Naive thymus-derived CD8-positive, alpha-beta T cell (primary cell): ENCODE measurements at regions not wholly inside any gene's neighbourhood (a gene's known extent, or its start where the extent isn't known, plus 50 kb on each side); places are given as distances from the start of the nearest gene placed in this dataset.
"Not testable (repeated sequence)": the region's sequence is repeated elsewhere in the genome, so short reads cannot be mapped to it uniquely, and the experiment has no call there.

ENCODE experiments used
- ATAC-seq, 2 donors: fragments of 150-1000 bp; cut with Tn5 transposase in 1 of 2; sonication (Bioruptor Pico), chemical (Tn5 transposase) in 1 of 2; 1 replicate in 1 of 2; 2 replicates in 1 of 2; pipeline ENCODE4 v1.10.0; 2021; ENCODE audit warnings: mild to moderate bottlenecking in 2 of 2, moderate library complexity in 2 of 2
- POLR2A ChIA-PET: fragments of 350-600 bp; sonication (Branson Sonifier 250); formaldehyde crosslinking; loops from one replicate; lab custom pipeline; 2021; ENCODE audit warnings: antibody characterized with exemption; lab: Charles Lee
- DNase-seq, 10 donors: peaks; one replicate each; pipeline versions ENCODE4 v3.0.0 to v3.0.0-alpha.2; 2020 to 2022
- H3K27ac Mint-ChIP-seq, 10 donors: one replicate each; pipeline ENCODE4 v1.8.0; 2020 to 2022; ENCODE audit warnings: mild to moderate bottlenecking in 10 of 10, mixed read lengths in 10 of 10, moderate library complexity in 4 of 10, inconsistent platforms in 1 of 10
- H3K27me3 Mint-ChIP-seq, 5 donors: one replicate each; pipeline ENCODE4 v1.8.0; 2021 to 2022; ENCODE audit warnings: mixed read lengths in 5 of 5
- H3K36me3 Mint-ChIP-seq, 3 donors: one replicate each; pipeline ENCODE4 v1.8.0; 2020 to 2022; ENCODE audit warnings: mixed read lengths in 3 of 3, mild to moderate bottlenecking in 2 of 3, inconsistent platforms in 1 of 3
- H3K4me1 Mint-ChIP-seq, 4 donors: one replicate each; pipeline ENCODE4 v1.8.0; 2021 to 2022; ENCODE audit warnings: mixed read lengths in 4 of 4
- H3K4me3 Mint-ChIP-seq, 10 donors: one replicate each; pipeline ENCODE4 v1.8.0; 2020 to 2022; ENCODE audit warnings: mild to moderate bottlenecking in 10 of 10, mixed read lengths in 10 of 10, moderate library complexity in 6 of 10, inconsistent platforms in 1 of 10
- H3K9me3 Mint-ChIP-seq, 9 donors: one replicate each; pipeline ENCODE4 v1.8.0; 2020 to 2022; ENCODE audit warnings: mixed read lengths in 9 of 9, mild to moderate bottlenecking in 3 of 9, inconsistent platforms in 1 of 9, moderate library complexity in 1 of 9

DNA sequence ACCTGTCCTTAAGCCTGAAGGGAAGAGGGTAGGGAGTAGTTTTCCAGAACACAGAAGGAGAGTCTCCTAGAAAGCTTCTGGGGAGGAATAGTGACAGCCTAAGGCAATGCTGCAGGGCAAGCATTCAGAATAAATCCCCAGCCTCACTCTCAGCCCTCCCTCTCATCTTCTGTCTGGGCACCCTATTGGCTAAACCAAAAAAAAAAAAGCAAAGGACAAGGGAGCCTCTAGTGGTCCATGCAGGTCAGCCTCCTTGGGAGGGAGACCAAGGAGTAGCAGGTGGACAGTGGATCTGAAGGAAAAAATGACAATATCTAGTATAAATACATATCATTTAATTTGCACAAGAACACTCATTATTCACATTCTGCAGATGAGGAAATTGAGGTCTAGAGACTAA, 168.3 kb downstream of the HINT1 start:
- H3K4me1 Mint-ChIP-seq, H3K36me3 Mint-ChIP-seq, H3K4me3 Mint-ChIP-seq, DNase-seq, POLR2A ChIA-PET, ATAC-seq, H3K9me3 Mint-ChIP-seq, H3K27ac Mint-ChIP-seq: not testable (repeated sequence)
- H3K27me3 Mint-ChIP-seq = peaks cover 2 to 15% (median 4%) of the 10 kb centered on the region in 5 donors

- H3K4me1 Mint-ChIP-seq = no peaks in the 10 kb centered on the region
- peaks cover 3 to 15% (median 4%) of the 10 kb centered on the region in 5 donors for H3K27me3 Mint-ChIP-seq
- H3K9me3 Mint-ChIP-seq = peaks cover 0 to 3% (median 0%) of the 10 kb centered on the region in 9 donors
- POLR2A ChIA-PET = no interaction called here
- no peak for DNase-seq
- no peak overlapping the region for H3K4me3 Mint-ChIP-seq
- H3K36me3 Mint-ChIP-seq = no peaks in the 10 kb centered on the region
- ATAC-seq = no peak
- H3K27ac Mint-ChIP-seq = no peak overlapping the region
Measured at GRCh38 chr5:130995851-130996250, 169.2 kb downstream of the HINT1 start.

DNA sequence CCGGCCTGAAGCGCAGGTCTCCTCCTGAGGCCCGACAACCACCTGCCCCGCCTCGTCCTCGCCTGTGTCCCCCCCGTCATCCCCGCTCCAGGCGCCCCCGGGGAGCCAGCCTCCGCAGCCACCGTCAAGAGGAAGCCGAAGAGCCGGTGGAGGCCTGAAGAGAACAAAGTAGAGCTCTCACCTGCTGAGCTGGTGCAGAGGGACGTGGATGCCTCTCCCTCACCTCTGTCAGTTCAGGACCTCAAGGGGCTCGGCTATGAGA, 169.9 kb downstream of the HINT1 start:
- no peak for ATAC-seq
- Mint-ChIP-seq H3K9me3 (peaks cover 0 to 3% (median 0%) of the 10 kb centered on the region in 9 donors), H3K4me1 (no peaks in the 10 kb centered on the region), H3K36me3 (no peaks in the 10 kb centered on the region), H3K27me3 (peaks cover 3 to 15% (median 4%) of the 10 kb centered on the region in 5 donors), H3K4me3 (no peak overlapping the region), H3K27ac (no peak overlapping the region)
- POLR2A ChIA-PET = no interaction called here
- DNase-seq = no peak

GRCh38 chr5:130994496-130995253, 170.4 kb downstream of the HINT1 start:
- Mint-ChIP-seq H3K9me3 (peaks cover 0 to 3% (median 0%) of the 10 kb centered on the region in 9 donors), H3K27me3 (peaks cover 2 to 15% (median 4%) of the 10 kb centered on the region in 5 donors), H3K36me3 (no peaks in the 10 kb centered on the region), H3K27ac (no peak overlapping the region), H3K4me3 (no peak overlapping the region), H3K4me1 (no peaks in the 10 kb centered on the region)
- no peak for DNase-seq
- ATAC-seq = no peak
- POLR2A ChIA-PET = no interaction called here

- H3K4me3 Mint-ChIP-seq = no peak overlapping the region
- DNase-seq (no peak), ATAC-seq (no peak)
- no peak overlapping the region for H3K27ac Mint-ChIP-seq
- peaks cover 2 to 15% (median 4%) of the 10 kb centered on the region in 5 donors for H3K27me3 Mint-ChIP-seq
- H3K4me1 Mint-ChIP-seq = no peaks in the 10 kb centered on the region
- POLR2A ChIA-PET = no interaction called here
- peaks cover 0 to 3% (median 0%) of the 10 kb centered on the region in 9 donors for H3K9me3 Mint-ChIP-seq
- H3K36me3 Mint-ChIP-seq = no peaks in the 10 kb centered on the region
Measured at GRCh38 chr5:130992621-130993020, 172.4 kb downstream of the HINT1 start.

DNA sequence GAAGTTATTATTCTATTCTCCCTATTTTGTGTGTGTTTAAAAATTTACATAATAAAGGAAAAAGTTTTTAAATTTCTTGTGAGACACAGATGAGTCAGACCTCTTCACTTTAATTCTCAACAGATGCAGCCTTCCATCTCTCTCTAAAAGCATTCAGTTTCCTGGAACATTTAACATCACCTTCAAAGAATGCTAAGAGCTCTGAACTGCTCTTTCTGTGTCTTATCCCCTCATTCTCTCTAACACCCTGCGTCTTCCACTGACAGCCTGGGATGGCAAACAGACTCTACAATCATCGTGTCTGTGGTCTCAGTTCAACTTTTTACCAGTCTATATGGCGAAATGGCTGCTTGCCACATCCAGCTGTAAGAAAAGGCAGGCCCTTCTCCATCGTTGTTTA, 173.0 kb downstream of the HINT1 start:
- no peak for DNase-seq
- Mint-ChIP-seq H3K27ac (no peak overlapping the region), H3K4me3 (no peak overlapping the region), H3K27me3 (peaks cover 2 to 15% (median 4%) of the 10 kb centered on the region in 5 donors), H3K9me3 (peaks cover 0 to 3% (median 0%) of the 10 kb centered on the region in 9 donors), H3K36me3 (no peaks in the 10 kb centered on the region), H3K4me1 (no peaks in the 10 kb centered on the region)
- no peak for ATAC-seq
- POLR2A ChIA-PET = no interaction called here

- no peak overlapping the region for H3K27ac Mint-ChIP-seq
- H3K36me3 Mint-ChIP-seq = peaks cover 0 to 2% (median 0%) of the 10 kb centered on the region in 3 donors
- H3K9me3 Mint-ChIP-seq = no peaks in the 10 kb centered on the region
- DNase-seq (no peak), ATAC-seq (no peak)
- peaks cover 0 to 6% (median 0%) of the 10 kb centered on the region in 5 donors for H3K27me3 Mint-ChIP-seq
- POLR2A ChIA-PET = no interaction called here
- no peak overlapping the region for H3K4me3 Mint-ChIP-seq
- H3K4me1 Mint-ChIP-seq = no peaks in the 10 kb centered on the region
Measured at GRCh38 chr5:130985776-130986175, 179.3 kb downstream of the HINT1 start.

- no peak for ATAC-seq
- peaks cover 0 to 6% (median 2%) of the 10 kb centered on the region in 3 donors for H3K36me3 Mint-ChIP-seq
- peaks cover 0 to 7% (median 0%) of the 10 kb centered on the region in 9 donors for H3K9me3 Mint-ChIP-seq
- no peak for DNase-seq
- POLR2A ChIA-PET = no interaction called here
- no peak overlapping the region for H3K4me3 Mint-ChIP-seq
- no peaks in the 10 kb centered on the region for H3K4me1 Mint-ChIP-seq
- H3K27me3 Mint-ChIP-seq = peaks cover 0 to 13% (median 4%) of the 10 kb centered on the region in 5 donors
- H3K27ac Mint-ChIP-seq = no peak overlapping the region
Measured at GRCh38 chr5:130981663-130982062, 183.4 kb downstream of the HINT1 start.

GRCh38 chr5:130978475-130978874, 186.6 kb downstream of the HINT1 start:
- H3K9me3 Mint-ChIP-seq = peaks cover 0 to 7% (median 0%) of the 10 kb centered on the region in 9 donors
- ATAC-seq (no peak), DNase-seq (no peak)
- POLR2A ChIA-PET = no interaction called here
- H3K4me1 Mint-ChIP-seq = no peaks in the 10 kb centered on the region
- H3K27me3 Mint-ChIP-seq = peaks cover 0 to 16% (median 4%) of the 10 kb centered on the region in 5 donors
- no peak overlapping the region for H3K4me3 Mint-ChIP-seq
- H3K27ac Mint-ChIP-seq = no peak overlapping the region
- peaks cover 0 to 6% (median 2%) of the 10 kb centered on the region in 3 donors for H3K36me3 Mint-ChIP-seq

DNA sequence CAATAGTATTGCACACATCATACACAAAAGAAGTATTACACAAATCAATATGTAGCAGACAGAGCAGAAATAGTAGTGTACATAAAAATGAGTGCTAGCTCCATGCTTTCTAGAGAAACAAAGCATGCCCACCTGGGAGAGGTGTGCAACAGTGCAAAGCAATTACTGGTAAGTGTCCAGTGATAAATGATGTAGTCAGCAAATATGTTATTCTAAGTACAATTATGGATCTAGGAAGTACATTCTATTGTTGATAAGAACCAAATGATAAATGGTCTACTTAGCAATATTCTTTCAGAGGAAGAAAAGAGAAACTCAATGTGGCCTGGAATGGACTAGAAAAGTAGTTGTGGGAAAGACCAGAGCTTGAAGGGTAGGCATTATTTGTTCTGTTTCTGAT, 188.6 kb downstream of the HINT1 start:
- DNase-seq (no peak), ATAC-seq (no peak)
- Mint-ChIP-seq H3K36me3 (peaks cover 0 to 6% (median 2%) of the 10 kb centered on the region in 3 donors), H3K4me1 (no peaks in the 10 kb centered on the region), H3K27me3 (peaks cover 0 to 17% (median 5%) of the 10 kb centered on the region in 5 donors), H3K4me3 (no peak overlapping the region), H3K27ac (no peak overlapping the region), H3K9me3 (peaks cover 0 to 7% (median under 1%) of the 10 kb centered on the region in 9 donors)
- POLR2A ChIA-PET = no interaction called here

- H3K36me3 Mint-ChIP-seq = peaks cover 0 to 6% (median 0%) of the 10 kb centered on the region in 3 donors
- H3K27ac Mint-ChIP-seq = no peak overlapping the region
- POLR2A ChIA-PET = no interaction called here
- no peak for ATAC-seq
- no peak overlapping the region for H3K4me3 Mint-ChIP-seq
- no peaks in the 10 kb centered on the region for H3K4me1 Mint-ChIP-seq
- H3K9me3 Mint-ChIP-seq = peaks cover 0 to 7% (median 2%) of the 10 kb centered on the region in 9 donors
- peaks cover 0 to 14% (median 5%) of the 10 kb centered on the region in 5 donors for H3K27me3 Mint-ChIP-seq
- DNase-seq = no peak
Measured at GRCh38 chr5:130975847-130976246, 189.2 kb downstream of the HINT1 start.

DNA sequence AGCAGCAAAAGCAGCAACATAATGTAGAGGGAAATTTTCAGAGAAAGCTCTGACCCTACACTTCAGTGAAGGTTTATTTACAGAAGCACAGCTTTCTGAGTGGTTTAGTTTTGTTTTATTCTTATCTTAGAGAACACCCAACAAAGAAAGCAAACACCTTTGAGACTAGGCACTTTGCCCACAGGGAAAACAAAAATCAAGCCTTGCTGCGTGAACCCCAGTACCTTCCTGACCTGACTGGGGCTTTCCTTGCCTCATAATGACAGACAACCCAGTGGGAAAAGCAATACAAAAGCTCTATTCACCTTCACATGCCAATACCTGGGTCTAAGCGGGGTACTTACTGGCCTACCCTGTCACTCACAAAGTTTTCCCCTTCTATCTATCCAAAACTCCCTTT, 189.8 kb downstream of the HINT1 start:
- Mint-ChIP-seq H3K4me1 (no peaks in the 10 kb centered on the region), H3K9me3 (peaks cover 0 to 7% (median 2%) of the 10 kb centered on the region in 9 donors), H3K36me3 (peaks cover 0 to 6% (median 0%) of the 10 kb centered on the region in 3 donors), H3K4me3 (no peak overlapping the region), H3K27ac (no peak overlapping the region), H3K27me3 (peaks cover 0 to 13% (median 4%) of the 10 kb centered on the region in 5 donors)
- DNase-seq (no peak), ATAC-seq (no peak)
- POLR2A ChIA-PET = no interaction called here

GRCh38 chr5:130974021-130974683, 190.9 kb downstream of the HINT1 start:
- ATAC-seq = no peak
- H3K4me1 Mint-ChIP-seq = no peaks in the 10 kb centered on the region
- peaks cover 0 to 2% (median 0%) of the 10 kb centered on the region in 3 donors for H3K36me3 Mint-ChIP-seq
- H3K27ac Mint-ChIP-seq = no peak overlapping the region
- no peak for DNase-seq
- no peak overlapping the region for H3K4me3 Mint-ChIP-seq
- POLR2A ChIA-PET = no interaction called here
- peaks cover 0 to 7% (median 4%) of the 10 kb centered on the region in 5 donors for H3K27me3 Mint-ChIP-seq
- peaks cover 0 to 3% (median 0%) of the 10 kb centered on the region in 9 donors for H3K9me3 Mint-ChIP-seq
